GM19238 (cell line): ENCODE measurements at regions not wholly inside any gene's neighbourhood (a gene's known extent, or its start where the extent isn't known, plus 50 kb on each side); places are given as distances from the start of the nearest gene placed in this dataset.

Experiments
- DNase-seq: peaks from one replicate; pipeline ENCODE4 v3.0.0; 2011; ENCODE audit warnings: low spot score; ENCODE audit not compliant: insufficient read length

DNA sequence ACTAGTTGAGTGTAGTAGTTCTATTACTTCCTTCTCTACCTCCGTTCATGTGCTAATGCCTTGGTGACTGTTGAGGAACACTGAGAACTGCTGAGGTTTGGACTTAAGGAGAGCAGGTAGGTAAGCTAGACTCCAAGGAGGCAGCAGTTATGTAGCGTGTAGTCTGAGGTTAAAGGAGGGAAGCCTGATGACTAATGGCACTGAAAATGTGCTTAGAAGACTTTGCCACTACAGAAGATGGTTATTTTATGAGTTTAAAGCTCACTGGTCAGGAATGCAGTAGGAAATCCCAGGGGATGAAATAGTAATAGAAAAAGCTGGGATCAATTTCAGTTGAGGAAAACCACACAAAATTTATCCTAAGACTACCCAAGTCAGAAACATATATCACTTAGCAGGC lies 1077.3 kb downstream of the RAPGEF2 start:
- no peak for DNase-seq

DNA sequence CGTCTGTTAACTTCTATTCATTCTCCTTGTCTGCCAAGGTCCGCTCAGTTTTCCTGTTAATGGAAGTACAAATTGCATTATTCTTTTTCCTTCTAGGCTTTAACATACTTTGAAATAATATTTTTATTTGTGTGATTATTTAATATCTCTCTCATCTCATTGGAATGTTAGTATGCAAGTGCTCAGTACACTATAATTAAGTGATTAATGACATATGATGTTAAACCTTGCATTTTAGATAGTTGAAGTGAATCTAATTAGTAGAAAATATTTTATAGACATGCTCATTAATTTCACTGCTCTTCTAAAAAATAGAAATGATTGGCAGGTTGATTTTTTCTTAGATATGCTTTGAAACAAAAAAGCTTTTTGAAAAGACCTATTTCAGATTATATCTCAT lies 1079.8 kb downstream of the RAPGEF2 start:
- no peak for DNase-seq

DNA sequence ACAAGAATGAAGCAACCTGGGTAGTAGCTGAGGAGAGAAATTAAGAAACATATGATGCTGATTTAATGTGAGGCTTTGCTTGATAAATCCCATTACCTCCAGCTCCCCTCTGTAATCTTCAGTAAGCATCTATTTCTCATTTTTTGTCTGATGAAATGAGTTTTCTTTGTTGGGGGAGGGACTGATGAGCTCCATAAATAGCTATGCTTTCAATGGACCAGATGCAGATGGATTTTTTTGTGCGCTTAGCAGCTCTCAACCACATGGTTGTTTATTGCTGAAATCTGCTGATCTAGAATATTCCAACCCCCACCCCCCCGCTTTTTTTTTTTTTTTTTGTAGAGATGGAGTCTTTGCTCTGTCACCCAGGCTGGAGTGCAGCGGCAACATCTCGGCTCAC lies 1082.0 kb downstream of the RAPGEF2 start:
- no peak for DNase-seq

DNA sequence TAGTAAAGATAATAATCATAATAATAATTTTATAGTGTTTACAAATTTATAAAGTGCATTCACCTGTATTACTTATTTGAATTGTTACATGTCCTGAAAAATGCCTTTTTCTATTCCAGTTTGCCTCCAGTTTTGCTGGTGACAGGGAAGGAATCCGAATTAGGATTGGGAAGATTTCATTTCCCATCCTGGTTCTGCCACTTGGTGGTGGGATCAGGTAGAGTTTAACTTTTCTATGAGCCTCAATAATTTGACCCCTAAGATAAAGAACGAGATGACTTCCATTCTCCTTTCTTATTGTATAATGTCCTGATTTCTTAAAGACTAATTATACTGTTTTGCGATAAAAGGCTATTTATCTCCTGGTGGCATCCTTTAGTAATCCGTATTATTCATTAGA lies 1090.9 kb downstream of the RAPGEF2 start:
- DNase-seq = no peak

DNA sequence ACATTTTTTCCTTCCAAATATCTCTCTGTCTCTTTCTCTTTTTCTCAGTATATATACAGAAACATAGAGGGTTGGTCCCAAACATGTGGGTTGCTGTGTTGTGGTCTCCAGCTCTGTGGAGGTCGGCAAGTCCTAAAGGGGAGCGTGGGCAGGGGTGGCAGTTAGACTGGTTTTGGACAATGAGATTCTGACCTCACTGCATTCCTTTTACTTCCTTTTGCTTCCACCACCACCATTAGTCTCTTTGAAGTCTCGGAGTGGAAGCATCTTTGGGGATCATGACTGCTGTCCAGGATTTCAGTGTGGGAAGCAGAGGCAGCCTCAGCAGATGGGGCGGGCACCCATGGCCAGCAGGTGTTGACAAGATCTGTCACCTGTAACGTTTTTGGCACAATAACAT lies 1091.8 kb downstream of the RAPGEF2 start:
- DNase-seq = no peak

DNA sequence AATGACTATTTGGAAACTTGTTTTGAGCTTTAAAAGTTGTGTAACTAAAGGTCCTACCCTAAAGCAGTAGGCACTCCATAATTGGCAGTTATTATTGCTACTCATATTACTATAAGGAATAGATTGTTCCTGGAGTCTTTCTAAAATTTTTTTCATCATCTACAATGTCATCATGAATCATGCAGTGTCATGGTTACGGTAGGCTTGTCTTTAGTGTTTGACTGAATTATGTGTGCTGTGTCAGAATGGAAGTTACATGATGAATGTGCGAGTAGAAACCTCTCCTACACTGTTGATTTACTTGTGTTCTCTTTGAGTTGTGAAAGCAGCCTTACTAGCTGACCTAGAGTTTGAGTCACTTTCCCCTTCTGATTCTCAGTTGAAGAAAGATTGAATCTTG lies 1099.9 kb downstream of the RAPGEF2 start:
- no peak for DNase-seq

DNA sequence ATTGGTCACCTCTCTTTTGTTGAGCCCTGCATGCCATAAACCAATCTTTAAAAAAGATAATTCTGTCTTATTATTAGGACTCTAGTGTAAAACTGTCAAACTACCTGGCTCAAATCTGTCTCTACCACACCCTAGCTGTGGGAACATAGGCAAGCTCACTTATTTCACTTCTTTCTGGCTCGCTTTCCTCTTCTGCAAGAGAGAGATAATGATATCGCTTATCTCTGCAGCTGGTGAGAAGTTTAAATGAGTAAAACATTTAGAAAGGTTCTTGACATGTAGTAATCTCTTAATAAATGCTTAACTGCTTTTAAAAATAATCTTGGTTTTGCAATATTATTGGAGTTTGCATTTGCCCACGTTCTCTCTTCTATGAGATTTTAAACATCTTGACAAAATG lies 1109.2 kb downstream of the RAPGEF2 start:
- no peak for DNase-seq

DNA sequence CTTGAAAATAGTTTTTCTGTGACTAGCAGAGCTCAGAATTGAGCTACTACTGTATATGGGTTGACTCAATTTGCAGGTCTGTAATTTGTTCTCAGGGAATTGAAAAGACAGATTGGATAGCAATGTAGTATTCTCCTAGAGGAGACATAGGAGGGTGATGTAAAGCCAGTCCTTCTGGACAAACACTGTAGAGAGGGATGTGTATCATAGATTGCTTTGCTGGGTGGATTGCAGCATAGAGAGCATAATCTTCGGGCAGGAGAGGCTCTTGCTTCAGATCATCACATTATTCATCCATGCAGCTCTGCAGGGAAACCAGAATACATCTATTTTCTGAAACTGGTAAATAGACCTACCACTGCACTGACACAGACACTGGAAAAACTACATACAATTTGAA lies 1110.5 kb downstream of the RAPGEF2 start:
- DNase-seq = no peak

DNA sequence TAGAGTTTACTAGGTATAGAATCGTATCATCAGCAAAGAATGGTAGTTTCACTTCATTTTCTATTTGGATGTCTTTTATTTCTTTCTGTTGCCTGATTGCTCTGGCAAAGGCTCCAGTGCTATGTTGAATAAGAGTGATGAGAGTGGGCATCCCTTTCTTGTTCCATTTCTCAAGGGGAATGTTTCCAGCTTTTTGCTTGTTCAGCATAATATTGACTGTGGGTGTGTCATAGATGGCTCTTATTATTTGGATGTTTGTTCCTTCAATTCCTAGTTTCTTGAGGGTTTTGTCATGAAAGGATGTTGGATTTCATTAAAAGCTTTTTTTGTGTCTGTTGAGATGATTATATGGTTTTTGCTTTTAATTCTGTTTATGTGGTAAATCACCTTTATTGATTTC lies 1114.5 kb downstream of the RAPGEF2 start:
- no peak for DNase-seq

DNA sequence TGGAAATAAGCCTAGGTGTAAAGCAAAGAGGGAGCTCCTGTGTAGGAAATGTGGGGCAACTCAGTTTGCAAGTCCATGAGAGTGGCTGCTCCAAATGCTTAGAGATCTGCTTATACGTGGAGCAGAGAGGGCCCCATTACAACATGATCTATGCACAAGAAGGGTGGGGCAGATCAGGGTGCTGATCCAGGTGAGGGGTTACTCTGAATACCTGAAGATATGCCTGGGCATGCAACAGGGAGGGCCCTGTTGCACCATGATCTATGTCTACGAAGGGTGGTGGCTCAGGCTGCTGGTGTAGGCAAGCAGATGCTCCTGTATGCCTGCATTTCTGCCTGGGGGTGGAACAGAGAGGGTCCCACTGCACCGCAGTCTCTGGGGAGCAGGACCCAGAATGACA lies 1121.2 kb downstream of the RAPGEF2 start:
- DNase-seq = no peak

DNA sequence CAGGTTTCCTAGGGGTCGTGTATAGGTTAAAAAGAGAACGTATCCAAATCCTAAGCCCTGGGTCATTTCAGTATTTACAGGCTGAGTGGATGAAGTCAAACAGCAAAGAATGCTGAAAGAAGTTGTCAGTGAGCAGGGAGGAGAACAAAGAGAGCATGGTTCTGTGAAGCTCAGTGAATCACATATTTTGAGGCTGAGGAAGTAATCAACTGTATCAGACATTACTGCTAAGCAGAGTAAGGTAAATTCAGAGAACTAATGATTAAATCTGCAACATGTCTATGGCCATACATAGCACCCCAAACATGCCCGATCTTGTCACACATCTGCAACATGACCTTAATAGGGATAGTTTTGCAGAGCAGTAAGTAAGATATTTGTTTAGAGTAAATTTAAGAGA lies 1130.3 kb downstream of the RAPGEF2 start:
- no peak for DNase-seq

DNA sequence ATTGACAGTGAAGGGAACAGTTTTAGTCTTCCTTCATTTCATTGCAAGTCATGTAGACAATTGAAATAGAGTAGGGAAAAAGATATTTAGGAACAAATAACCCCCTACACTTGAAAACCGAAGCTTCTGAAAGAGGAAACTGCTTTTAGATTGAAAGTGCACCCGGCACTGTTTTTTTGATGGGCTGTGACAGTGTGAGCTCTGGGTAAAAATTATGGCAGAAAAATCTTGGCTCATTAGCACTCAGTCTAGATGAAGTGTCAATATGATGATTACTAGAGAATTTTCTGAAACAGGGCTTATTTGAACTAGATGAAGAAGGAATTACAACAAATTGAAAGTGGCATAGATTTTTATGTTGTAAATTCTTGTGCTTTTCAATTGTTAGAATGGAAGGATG lies 1132.4 kb downstream of the RAPGEF2 start:
- no peak for DNase-seq

DNA sequence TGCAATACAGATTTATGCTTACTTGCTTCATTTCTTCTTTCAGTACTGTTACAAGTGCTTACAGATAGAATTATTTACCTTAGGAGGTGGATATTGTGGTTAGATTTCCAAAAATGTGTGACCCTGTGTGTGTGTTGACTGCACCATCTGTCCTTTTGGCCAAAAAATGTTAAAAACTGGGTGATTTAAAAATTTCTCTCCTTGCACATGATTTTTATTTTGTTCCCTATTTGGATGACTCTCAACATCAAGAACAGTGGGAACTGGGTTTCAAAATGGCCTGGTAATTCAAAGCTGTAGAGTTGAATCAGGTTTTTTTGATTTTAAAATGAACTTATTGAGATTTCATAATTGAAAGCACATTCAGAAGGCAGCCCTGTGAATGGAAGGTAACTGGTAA lies 1132.9 kb downstream of the RAPGEF2 start:
- DNase-seq = no peak

DNA sequence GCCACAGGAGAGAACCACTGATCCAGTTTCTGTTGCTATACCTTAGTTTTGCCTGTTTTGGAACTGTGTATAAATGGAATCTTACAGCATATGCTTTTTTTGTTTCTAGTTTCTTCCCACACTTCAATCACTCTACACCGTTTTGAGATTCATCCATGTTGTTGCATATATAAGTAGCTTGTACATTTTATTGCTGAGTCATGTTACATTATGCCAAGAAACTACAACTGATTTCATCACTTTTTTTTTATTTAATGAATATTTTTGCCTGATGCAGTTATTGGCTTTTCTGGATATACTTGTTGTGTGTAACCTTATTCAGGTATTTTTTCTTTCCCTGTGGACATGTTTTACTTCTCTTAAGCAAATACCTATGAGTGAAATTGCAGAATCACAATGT lies 1135.9 kb downstream of the RAPGEF2 start:
- DNase-seq = no peak

DNA sequence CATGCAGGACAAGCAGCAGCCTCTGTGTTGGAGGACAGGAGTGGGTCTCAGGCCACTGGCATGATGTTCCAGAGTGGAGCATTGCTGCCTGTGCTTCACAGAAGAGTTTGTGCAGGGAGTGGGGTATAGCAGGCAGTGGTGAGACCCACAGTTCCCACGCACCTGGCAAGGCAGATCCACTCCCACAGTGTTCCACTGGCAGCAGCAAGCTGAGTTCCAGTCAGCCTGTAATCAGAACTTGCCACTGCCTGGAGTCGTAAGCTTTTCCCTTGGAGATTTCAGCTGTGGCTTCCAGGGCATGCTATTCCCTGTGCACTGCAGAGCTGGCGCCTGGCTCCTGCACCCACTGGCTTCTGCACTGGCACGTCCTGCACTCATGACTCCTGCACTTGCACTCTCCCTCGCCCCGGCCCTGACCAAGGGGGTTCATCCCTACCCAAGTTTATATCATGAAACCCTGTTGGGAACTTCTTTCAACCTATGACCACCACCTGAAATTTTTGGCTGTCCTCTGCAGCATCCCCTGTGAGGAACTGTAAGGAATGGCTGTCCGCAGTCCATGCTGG lies 1144.3 kb downstream of the RAPGEF2 start:
- no peak for DNase-seq

DNA sequence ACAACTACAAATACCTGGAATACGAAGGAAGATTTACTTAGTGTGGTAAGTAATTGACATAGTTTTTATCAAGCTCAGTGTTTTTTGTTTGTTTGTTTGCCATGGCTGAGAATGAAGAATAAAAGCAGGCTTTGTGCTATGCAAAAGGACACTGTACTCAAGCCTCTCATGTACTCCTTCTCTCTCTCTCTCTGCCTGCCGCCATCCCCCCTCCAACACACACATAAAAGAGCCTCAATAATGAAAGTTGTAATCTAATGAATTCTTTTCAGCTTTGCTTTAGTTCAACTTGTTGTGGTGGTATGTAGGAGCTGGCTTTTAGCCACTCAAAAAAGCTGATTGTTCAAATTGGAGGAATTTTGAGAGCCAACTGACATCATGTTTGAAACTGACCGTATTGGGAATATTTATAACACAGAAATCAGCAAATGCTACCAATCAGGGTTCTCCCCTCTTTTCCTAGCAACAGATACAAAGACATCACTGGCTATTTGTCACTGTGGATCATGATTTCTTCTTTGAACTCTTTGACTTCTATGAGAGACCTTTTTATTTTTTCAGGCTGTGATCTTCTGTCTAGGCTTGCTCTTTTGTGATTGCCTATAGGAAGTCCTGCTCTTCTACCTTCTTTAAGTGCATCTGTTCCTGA lies 1148.8 kb downstream of the RAPGEF2 start:
- no peak for DNase-seq

DNA sequence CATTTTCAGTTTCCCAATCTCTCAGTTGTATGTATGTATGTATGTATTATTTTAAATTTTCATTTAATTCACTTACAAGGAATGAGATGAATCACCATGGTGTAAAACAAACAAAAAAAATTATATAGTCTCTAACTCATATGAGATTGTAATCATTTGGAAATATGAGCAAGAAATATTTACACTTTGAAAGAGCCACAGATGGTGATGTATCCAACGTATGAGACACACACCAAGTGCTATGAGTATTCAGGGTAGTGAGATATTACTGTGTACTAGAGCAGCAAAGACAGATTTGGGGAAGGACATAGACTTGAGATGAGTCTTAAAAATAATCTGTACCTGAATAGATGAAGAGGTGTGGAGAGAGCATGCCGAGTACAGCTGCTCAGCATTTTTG lies 1154.4 kb downstream of the RAPGEF2 start:
- no peak for DNase-seq

DNA sequence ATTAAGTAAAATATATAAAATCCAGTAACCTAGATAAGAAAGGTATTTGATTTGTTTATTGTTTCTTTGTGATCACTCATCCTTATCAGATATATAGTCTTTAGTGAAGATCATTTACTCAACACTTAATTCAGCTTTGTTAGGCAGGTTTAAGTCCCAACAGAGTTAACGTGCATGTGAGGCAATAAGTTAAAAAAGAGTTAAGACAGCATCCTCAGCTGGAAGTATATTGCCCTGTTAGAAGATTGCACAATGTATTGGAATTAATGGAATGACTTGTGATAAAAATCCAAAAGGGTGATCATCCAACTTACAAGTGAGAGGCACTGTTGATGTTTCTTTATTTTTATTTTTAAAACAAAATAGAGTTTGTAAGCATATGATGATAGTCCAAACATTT lies 1162.1 kb downstream of the RAPGEF2 start:
- no peak for DNase-seq

DNA sequence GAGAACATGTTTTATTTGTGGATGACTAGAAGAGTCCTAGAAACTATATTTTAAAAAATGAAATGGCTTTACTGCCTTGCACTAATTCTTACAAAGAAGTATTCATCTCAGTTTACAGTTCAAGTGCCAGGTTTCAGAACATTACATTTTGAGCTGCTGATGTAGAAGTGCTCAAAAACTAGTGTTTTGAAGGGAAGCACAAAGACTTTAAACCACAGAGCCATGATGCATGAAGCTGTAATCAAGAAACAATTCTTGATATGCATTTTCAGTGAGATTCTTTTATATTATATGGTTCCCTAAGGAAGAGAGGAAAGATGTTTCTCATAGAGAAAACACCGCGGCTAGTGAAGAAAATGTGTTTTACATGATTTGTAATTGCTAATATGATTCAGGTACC lies 1163.0 kb downstream of the RAPGEF2 start:
- no peak for DNase-seq

DNA sequence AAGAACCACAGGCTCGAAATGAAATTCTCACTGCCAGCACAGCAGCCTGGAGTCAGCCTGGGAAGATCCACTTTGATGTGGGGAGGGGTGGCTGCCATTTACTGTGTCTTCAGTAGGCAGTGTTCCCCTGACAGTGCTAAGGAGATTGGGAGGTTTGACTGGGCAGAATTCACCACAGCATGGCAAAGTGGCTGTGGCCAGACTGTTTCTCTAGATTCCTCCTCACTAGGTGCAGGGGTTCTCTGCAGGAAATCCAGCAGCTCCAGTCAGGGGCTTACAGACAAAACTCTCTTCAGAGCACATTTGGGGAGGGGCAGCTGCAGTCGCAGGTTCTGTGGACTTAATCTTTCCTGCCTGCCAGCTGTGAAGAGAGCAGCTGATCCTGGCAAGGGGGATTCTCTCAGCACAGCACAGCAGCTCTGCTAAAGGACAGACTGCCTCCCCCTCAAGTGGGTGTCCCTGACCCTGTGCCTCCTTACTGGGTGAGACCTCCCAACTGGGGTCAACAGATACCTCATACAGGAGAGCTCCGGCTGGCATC lies 1174.0 kb downstream of the RAPGEF2 start:
- DNase-seq = no peak

DNA sequence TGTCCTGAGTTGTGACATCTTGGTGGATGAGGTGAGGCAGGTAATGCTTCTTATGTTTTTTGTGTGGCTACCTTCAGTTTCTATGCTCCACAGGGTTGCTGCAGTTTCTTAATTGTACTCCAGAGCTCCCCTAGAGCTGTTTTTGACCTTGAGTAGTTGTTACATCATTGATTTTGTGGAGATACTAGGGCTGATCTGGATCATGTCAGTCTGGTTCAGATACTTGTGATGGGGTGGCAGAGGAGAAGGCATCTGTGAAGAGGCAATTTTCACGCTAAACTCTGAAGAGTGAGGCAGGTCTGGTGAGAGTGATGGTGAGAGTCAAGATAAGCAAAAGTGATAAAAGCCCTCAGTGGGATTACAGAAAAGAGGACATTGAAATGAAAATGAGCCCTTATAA lies 1180.2 kb downstream of the RAPGEF2 start:
- no peak for DNase-seq

DNA sequence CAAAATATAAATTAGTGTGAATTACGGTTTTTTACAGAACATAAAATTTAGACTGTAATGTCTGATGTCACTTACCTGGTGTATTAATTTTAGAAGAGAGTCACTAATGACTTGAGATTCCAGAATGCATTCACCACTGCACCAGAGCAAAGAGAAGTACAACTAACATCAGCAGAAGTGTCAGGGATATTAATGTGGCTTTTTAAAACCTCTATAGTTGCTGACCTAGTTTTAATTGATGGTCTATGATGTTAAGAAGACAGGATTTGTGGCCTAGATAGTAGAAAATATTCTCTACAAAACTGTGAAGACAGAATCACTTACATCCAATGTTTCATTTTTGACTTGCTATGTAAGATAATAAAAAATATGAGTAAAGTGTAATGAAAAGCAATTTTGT lies 1181.6 kb downstream of the RAPGEF2 start:
- DNase-seq = no peak

DNA sequence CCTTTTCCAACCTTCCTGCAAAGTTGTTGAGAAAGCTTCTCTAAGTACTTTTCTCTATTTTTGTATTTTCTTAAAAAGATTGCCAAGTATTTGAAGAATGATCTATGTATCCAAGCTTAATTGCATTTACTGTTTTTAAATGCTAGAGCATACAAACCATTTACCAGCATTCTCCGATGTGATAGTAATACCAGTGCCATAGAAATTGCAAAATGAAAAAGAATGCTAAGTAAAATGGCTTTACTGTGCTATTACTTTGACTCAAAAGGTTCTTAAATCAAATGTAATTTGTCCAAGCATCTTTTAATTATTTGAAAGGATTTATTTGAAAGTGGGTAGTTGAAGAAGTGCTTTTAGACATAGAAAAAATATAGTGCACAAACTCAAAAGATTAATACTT lies 1183.2 kb downstream of the RAPGEF2 start:
- DNase-seq = no peak

DNA sequence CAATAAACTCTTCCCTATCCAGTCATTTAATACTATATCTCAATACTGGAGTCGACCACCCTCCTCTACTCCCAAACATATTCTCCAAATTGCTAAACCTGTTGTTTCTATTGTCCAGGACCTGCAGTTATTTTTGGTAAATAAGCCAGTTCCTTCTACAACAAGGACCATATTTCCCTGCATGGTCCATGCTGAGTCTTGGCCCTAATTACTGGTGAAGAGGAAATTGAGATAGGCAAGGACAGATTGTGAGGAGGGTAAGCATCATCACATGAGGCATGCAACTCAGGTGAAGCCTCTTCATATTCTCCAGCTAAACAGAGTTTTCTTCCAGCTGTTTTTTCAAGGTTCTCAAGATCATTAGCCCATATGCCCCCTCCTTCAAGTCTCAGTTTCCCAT lies 1193.6 kb downstream of the RAPGEF2 start:
- DNase-seq = no peak
